Motor neuron (in vitro differentiated cells): ENCODE measurements at regions not wholly inside any gene's neighbourhood (a gene's known extent, or its start where the extent isn't known, plus 50 kb on each side); places are given as distances from the start of the nearest gene placed in this dataset.

ENCODE experiments used
- ATAC-seq, 8 experiments: fragments of 200-7000 bp; cut with Tn5 transposase; replicated peaks in 6 of 8; 2 replicates each; pipeline ENCODE4 v1.8.0; 2021; ENCODE audit warnings: mild to moderate bottlenecking in 8 of 8, moderate library complexity in 8 of 8
- H3K27ac ChIP-seq, 2 donors: fragments of 250-450 bp; sonication (Bioruptor Pico); 2 replicates each; pipeline ENCODE4 v1.9.0; 2021; ENCODE audit warnings: antibody characterized with exemption in 2 of 2, mild to moderate bottlenecking in 2 of 2, moderate library complexity in 1 of 2
- H3K4me1 ChIP-seq, 2 donors: fragments of 250-450 bp; sonication (Bioruptor Pico); replicated peaks in 1 of 2; 2 replicates each; pipeline ENCODE4 v1.6.1; 2021; ENCODE audit warnings: antibody characterized with exemption in 2 of 2, mild to moderate bottlenecking in 2 of 2, moderate library complexity in 1 of 2
- H3K4me3 ChIP-seq, 5 donors: fragments of 250-450 bp; sonication (Bioruptor Pico); 2 replicates each; pipeline ENCODE4 v1.9.0; 2021; ENCODE audit warnings: antibody characterized with exemption in 5 of 5, mild to moderate bottlenecking in 5 of 5, moderate library complexity in 4 of 5
- WGBS, 10 experiments: fragments of 450-650 bp; shearing (Covaris generic); methylation state at CpG; one replicate each; pipeline ENCODE4 v1.0.0; 2022; 5-methylcytosine and 5-hydroxymethylcytosine counted together
- in situ Hi-C, 9 experiments: fragments of 400-800 bp; cut with MboI; loops; one replicate each; pipeline ENCODE4 v1.15.0; 2021; ENCODE audit warnings: low sequenced_read_pairs in 9 of 9, low pct_unique_long_range_greater_than_20kb in 2 of 9; ENCODE audit not compliant: unreplicated experiment in 9 of 9

GRCh38 chr12:58082996-58083395 is 141.6 kb downstream of the ATP23 start:
- ATAC-seq: no peak
- Histone ChIP-seq H3K27ac (no peak overlapping the region), H3K4me1 (no peaks in the 10 kb centered on the region), H3K4me3 (no peak overlapping the region)
- in situ Hi-C loops: no loop called here
- WGBS, 10 experiments: 42 to 94% (median 79%) methylated on average over 1 to 2 of the region's 2 CpGs

- in situ Hi-C loops: no loop called here
- whole genome bisulfite sequencing, 10 experiments: 50 to 100% (median 89%) methylated on average over 1 to 2 of the region's 2 CpGs; no CpG with 5 or more reads in 1 of the 10 experiments
- H3K27ac ChIP-seq: no peak overlapping the region
- no peak for ATAC-seq
- H3K4me3 ChIP-seq: no peak overlapping the region
- H3K4me1 ChIP-seq: no peaks in the 10 kb centered on the region
Observed at GRCh38 chr12:58086006-58086405, 144.6 kb downstream of the ATP23 start.

- no peak for ATAC-seq
- no peaks in the 10 kb centered on the region for H3K4me1 ChIP-seq
- WGBS, 10 experiments: 32 to 100% (median 93%) methylated on average over 1 to 6 of the region's 6 CpGs; no CpG with 5 or more reads in 1 of the 10 experiments
- no peak overlapping the region for H3K4me3 ChIP-seq
- no peak overlapping the region for H3K27ac ChIP-seq
- in situ Hi-C loops: no loop called here
Observed at GRCh38 chr12:58086930-58087329, 145.6 kb downstream of the ATP23 start.

GRCh38 chr12:58087423-58088127 is 146.2 kb downstream of the ATP23 start:
- Histone ChIP-seq H3K4me1 (no peaks in the 10 kb centered on the region), H3K27ac (no peak overlapping the region), H3K4me3 (no peak overlapping the region)
- WGBS, 10 experiments: 35 to 75% (median 62%) methylated on average over 2 to 8 of the region's 11 CpGs
- in situ Hi-C loops: no loop called here
- no peak for ATAC-seq

GRCh38 chr12:58089588-58089987 is 148.2 kb downstream of the ATP23 start:
- Histone ChIP-seq H3K27ac (no peak overlapping the region), H3K4me3 (no peak overlapping the region), H3K4me1 (no peaks in the 10 kb centered on the region)
- in situ Hi-C loops: no loop called here
- peak in 3 of 8 experiments; percentile 56 to 77 (median 64) for ATAC-seq
- 0 to 63% (median 36%) methylated on average over 1 to 3 of the region's 3 CpGs for whole genome bisulfite sequencing, 10 experiments

GRCh38 chr12:58090685-58091084 is 149.3 kb downstream of the ATP23 start:
- in situ Hi-C loops: no loop called here
- H3K4me3 ChIP-seq: no peak overlapping the region
- no peak overlapping the region for H3K27ac ChIP-seq
- WGBS, 10 experiments: 27 to 100% (median 81%) methylated on average over 1 to 5 of the region's 5 CpGs; no CpG with 5 or more reads in 3 of the 10 experiments
- no peak for ATAC-seq
- H3K4me1 ChIP-seq: no peaks in the 10 kb centered on the region

GRCh38 chr12:58095002-58095401 is 153.6 kb downstream of the ATP23 start:
- ATAC-seq: no peak
- H3K4me1 ChIP-seq: no peaks in the 10 kb centered on the region
- 20 to 100% (median 80%) methylated on average over 1 of the region's 1 CpG; no CpG with 5 or more reads in 5 of the 10 experiments for WGBS, 10 experiments
- in situ Hi-C loops: no loop called here
- no peak overlapping the region for H3K27ac ChIP-seq
- H3K4me3 ChIP-seq: no peak overlapping the region

GRCh38 chr12:58097741-58098140 is 156.4 kb downstream of the ATP23 start:
- in situ Hi-C loops: no loop called here
- H3K4me1 ChIP-seq: no peaks in the 10 kb centered on the region
- WGBS, 10 experiments: 67 to 89% methylated on average over 1 to 3 of the region's 3 CpGs; no CpG with 5 or more reads in 8 of the 10 experiments
- ATAC-seq: no peak
- H3K4me3 ChIP-seq: no peak overlapping the region
- no peak overlapping the region for H3K27ac ChIP-seq

- WGBS, 10 experiments: 17 to 100% (median 65%) methylated on average over 1 to 4 of the region's 4 CpGs
- H3K4me3 ChIP-seq: no peak overlapping the region
- H3K4me1 ChIP-seq: no peaks in the 10 kb centered on the region
- ATAC-seq: no peak
- no peak overlapping the region for H3K27ac ChIP-seq
- in situ Hi-C loops: no loop called here
Observed at GRCh38 chr12:58099476-58099875, 158.1 kb downstream of the ATP23 start.

GRCh38 chr12:58104351-58104755 is 163.0 kb downstream of the ATP23 start:
- Histone ChIP-seq H3K27ac (no peak overlapping the region), H3K4me1 (no peaks in the 10 kb centered on the region), H3K4me3 (no peak overlapping the region)
- WGBS, 10 experiments: 2 to 86% (median 80%) methylated on average over 1 to 4 of the region's 4 CpGs; no CpG with 5 or more reads in 1 of the 10 experiments
- no peak for ATAC-seq
- in situ Hi-C loops: no loop called here

GRCh38 chr12:58105225-58106119 is 164.1 kb downstream of the ATP23 start:
- ATAC-seq: peak in 2 of 8 experiments; percentile 36 to 53
- in situ Hi-C loops: no loop called here
- Histone ChIP-seq H3K4me1 (no peaks in the 10 kb centered on the region), H3K27ac (no peak overlapping the region), H3K4me3 (no peak overlapping the region)
- 51 to 100% (median 91%) methylated on average over 2 to 9 of the region's 10 CpGs for WGBS, 10 experiments

- no peak overlapping the region for H3K27ac ChIP-seq
- in situ Hi-C loops: no loop called here
- no peak overlapping the region for H3K4me3 ChIP-seq
- 83 to 100% (median 98%) methylated on average over 1 to 3 of the region's 3 CpGs; no CpG with 5 or more reads in 4 of the 10 experiments for WGBS, 10 experiments
- no peak for ATAC-seq
- no peaks in the 10 kb centered on the region for H3K4me1 ChIP-seq
Observed at GRCh38 chr12:58106195-58106594, 164.8 kb downstream of the ATP23 start.

- 17 to 100% (median 83%) methylated on average over 1 to 3 of the region's 3 CpGs; no CpG with 5 or more reads in 1 of the 10 experiments for WGBS, 10 experiments
- Histone ChIP-seq H3K4me1 (no peaks in the 10 kb centered on the region), H3K27ac (no peak overlapping the region), H3K4me3 (no peak overlapping the region)
- in situ Hi-C loops: no loop called here
- no peak for ATAC-seq
Observed at GRCh38 chr12:58117201-58117600, 175.8 kb downstream of the ATP23 start.
